OCI-LY1 (cell line): ENCODE measurements at regions not wholly inside any gene's neighbourhood (a gene's known extent, or its start where the extent isn't known, plus 50 kb on each side); places are given as distances from the start of the nearest gene placed in this dataset.

Experiments used
- H2AFZ ChIP-seq: fragments of 200-600 bp; sonication (generic), shearing (Covaris generic); 2 replicates; pipeline ENCODE4 v1.6.0; 2014; ENCODE audit warnings: antibody characterized with exemption, mild to moderate bottlenecking, low read length
- H3F3A ChIP-seq: fragments of 200-600 bp; sonication (generic), shearing (Covaris generic); 2 replicates; pipeline ENCODE4 v1.6.0; 2014; ENCODE audit warnings: mild to moderate bottlenecking, antibody characterized with exemption, low read length, moderate library complexity; ENCODE audit not compliant: insufficient read depth
- H3K27ac ChIP-seq: fragments of 200-600 bp; sonication (generic); 2 replicates; pipeline ENCODE4 v1.5.1; 2014; ENCODE audit warnings: low read length, mixed run types, mild to moderate bottlenecking, low read depth; ENCODE audit not compliant: poor library complexity, severe bottlenecking
- H3K27me3 ChIP-seq: fragments of 200-600 bp; sonication (generic); 2 replicates; pipeline ENCODE4 v1.6.0; 2014; ENCODE audit warnings: antibody characterized with exemption, mild to moderate bottlenecking, low read length, moderate library complexity; ENCODE audit not compliant: insufficient read depth
- H3K36me3 ChIP-seq: fragments of 200-600 bp; sonication (generic); 2 replicates; pipeline ENCODE4 v1.6.1; 2014; ENCODE audit warnings: mild to moderate bottlenecking, antibody characterized with exemption, low read length, moderate library complexity, mixed read lengths; ENCODE audit not compliant: insufficient read depth
- H3K4me1 ChIP-seq: fragments of 200-600 bp; sonication (generic); 2 replicates; pipeline ENCODE4 v1.5.1; 2014; ENCODE audit warnings: mild to moderate bottlenecking, low read length, moderate library complexity; ENCODE audit not compliant: insufficient read depth, severe bottlenecking
- H3K4me2 ChIP-seq: fragments of 200-600 bp; sonication (generic), shearing (Covaris generic); 2 replicates; pipeline ENCODE4 v1.6.1; 2014; ENCODE audit warnings: low read length
- H3K4me3 ChIP-seq: fragments of 200-600 bp; sonication (generic); 2 replicates; pipeline ENCODE4 v1.5.1; 2014; ENCODE audit warnings: low read length, low read depth, mild to moderate bottlenecking, mixed read lengths; ENCODE audit not compliant: poor library complexity, severe bottlenecking
- H3K79me2 ChIP-seq: fragments of 200-600 bp; shearing (Covaris generic); 2 replicates; pipeline ENCODE4 v1.6.1; 2016; ENCODE audit warnings: mixed run types, low read length, mixed read lengths; ENCODE audit not compliant: insufficient read depth
- H3K9ac ChIP-seq: fragments of 200-600 bp; sonication (generic), shearing (Covaris generic); 2 replicates; pipeline ENCODE4 v1.6.1; 2014; ENCODE audit warnings: mild to moderate bottlenecking, low read length, mixed read lengths
- H3K9me2 ChIP-seq: fragments of 200-600 bp; sonication (generic), shearing (Covaris generic); 2 replicates; pipeline ENCODE4 v1.6.1; 2014; ENCODE audit warnings: low read depth, mild to moderate bottlenecking, low read length, mixed read lengths
- H3K9me3 ChIP-seq: fragments of 200-600 bp; shearing (Covaris generic); 2 replicates; pipeline ENCODE4 v1.6.1; 2014; ENCODE audit warnings: low read length, mixed read lengths
- H4K20me1 ChIP-seq: fragments of 200-600 bp; sonication (generic), shearing (Covaris generic); 2 replicates; pipeline ENCODE4 v1.6.0; 2016; ENCODE audit warnings: mild to moderate bottlenecking, low read length; ENCODE audit not compliant: insufficient read depth
- CTCF ChIP-seq: fragments of 200-600 bp; sonication (generic), shearing (Covaris generic); IDR thresholded peaks from 2 replicates; pipeline ENCODE4 v1.5.1; 2017; ENCODE audit warnings: mild to moderate bottlenecking, antibody characterized with exemption, low read length, moderate library complexity, mixed read lengths
- EZH2 ChIP-seq: fragments of 200-600 bp; sonication (generic), shearing (Covaris generic); IDR thresholded peaks from 2 replicates; pipeline ENCODE4 v1.8.0; 2017; ENCODE audit warnings: borderline replicate concordance, mixed run types, mild to moderate bottlenecking, antibody characterized with exemption, low read length, moderate library complexity, mixed read lengths

- H3K4me3 ChIP-seq: no peak overlapping the region
- H3K27me3 ChIP-seq: no peaks in the 10 kb centered on the region
- H4K20me1 ChIP-seq: no peaks in the 10 kb centered on the region
- no peaks in the 10 kb centered on the region for H3K9me3 ChIP-seq
- no peaks in the 10 kb centered on the region for H3F3A ChIP-seq
- H3K9ac ChIP-seq: no peak overlapping the region
- H2AFZ ChIP-seq: no peak overlapping the region
- no peaks in the 10 kb centered on the region for H3K9me2 ChIP-seq
- peaks cover 12% of the 10 kb centered on the region for H3K4me1 ChIP-seq
- TF ChIP-seq CTCF (no peak), EZH2 (no peak)
- no peak overlapping the region for H3K4me2 ChIP-seq
- H3K27ac ChIP-seq: no peak overlapping the region
- H3K79me2 ChIP-seq: no peaks in the 10 kb centered on the region
- no peaks in the 10 kb centered on the region for H3K36me3 ChIP-seq
These were observed 168.5 kb upstream of the AKIRIN2 start for GRCh38 chr6:87870556-87870955.

GRCh38 chr6:87869064-87869905, 167.3 kb upstream of the AKIRIN2 start:
- TF ChIP-seq CTCF (no peak), EZH2 (no peak)
- Histone ChIP-seq H3K27me3 (no peaks in the 10 kb centered on the region), H3K4me2 (no peak overlapping the region)

GRCh38 chr6:87860902-87861301, 158.9 kb upstream of the AKIRIN2 start:
- Histone ChIP-seq H2AFZ (no peak overlapping the region), H3K9me3 (peaks cover 9% of the 10 kb centered on the region; the same call in 1 of the 2 replicates), H3K36me3 (no peaks in the 10 kb centered on the region), H3K27me3 (no peaks in the 10 kb centered on the region), H3K27ac (no peak overlapping the region), H4K20me1 (no peaks in the 10 kb centered on the region), H3K79me2 (no peaks in the 10 kb centered on the region), H3F3A (no peaks in the 10 kb centered on the region), H3K9ac (no peak overlapping the region), H3K4me2 (no peak overlapping the region), H3K9me2 (no peaks in the 10 kb centered on the region), H3K4me3 (no peak overlapping the region), H3K4me1 (peaks cover 5% of the 10 kb centered on the region)
- TF ChIP-seq CTCF (no peak), EZH2 (no peak)

More at GRCh38 chr6:87869064-87869905, 167.3 kb upstream of the AKIRIN2 start:
- no peaks in the 10 kb centered on the region for H3K79me2 ChIP-seq
- no peak overlapping the region for H3K4me3 ChIP-seq
- no peak overlapping the region for H3K27ac ChIP-seq
- peaks cover 14% of the 10 kb centered on the region for H3K4me1 ChIP-seq
- no peaks in the 10 kb centered on the region for H3K9me3 ChIP-seq
- no peaks in the 10 kb centered on the region for H3K36me3 ChIP-seq
- no peak overlapping the region for H3K9ac ChIP-seq
- H4K20me1 ChIP-seq: no peaks in the 10 kb centered on the region
- H3F3A ChIP-seq: no peaks in the 10 kb centered on the region
- H3K9me2 ChIP-seq: no peaks in the 10 kb centered on the region
- H2AFZ ChIP-seq: no peak overlapping the region
